NCI-H146 treated with DMSO at 0.1 percent for 48 hours (cell line): ENCODE measurements at regions not wholly inside any gene's neighbourhood (a gene's known extent, or its start where the extent isn't known, plus 50 kb on each side); places are given as distances from the start of the nearest gene placed in this dataset.

Source experiments
- DNase-seq: peaks from one replicate; lab custom pipeline; 2025; ENCODE audit not compliant: unreplicated experiment; lab: John Stamatoyannopoulos, UW

DNA sequence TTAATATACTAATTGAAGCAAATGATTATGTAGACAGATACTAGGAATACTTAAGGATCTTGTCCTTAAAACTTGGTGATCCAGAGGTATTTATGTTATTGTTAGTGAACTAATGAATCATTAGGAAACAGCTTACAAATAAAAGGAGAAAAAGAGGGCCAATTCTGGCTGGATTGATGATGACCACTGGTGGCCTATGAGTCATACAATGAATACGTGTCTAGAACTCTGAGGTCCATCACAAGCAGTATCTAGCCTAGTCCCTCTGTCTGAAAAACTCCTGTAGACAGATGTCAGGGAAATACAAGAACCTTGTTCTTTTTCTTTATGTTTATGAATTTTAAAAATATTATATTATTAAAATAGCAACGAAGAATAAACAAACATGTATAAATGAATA, 51.7 kb upstream of the RTL1 start:
- no peak for DNase-seq

GRCh38 chr14:100962494-100962893, 59.0 kb upstream of the RTL1 start:
- DNase-seq, result no peak

DNA sequence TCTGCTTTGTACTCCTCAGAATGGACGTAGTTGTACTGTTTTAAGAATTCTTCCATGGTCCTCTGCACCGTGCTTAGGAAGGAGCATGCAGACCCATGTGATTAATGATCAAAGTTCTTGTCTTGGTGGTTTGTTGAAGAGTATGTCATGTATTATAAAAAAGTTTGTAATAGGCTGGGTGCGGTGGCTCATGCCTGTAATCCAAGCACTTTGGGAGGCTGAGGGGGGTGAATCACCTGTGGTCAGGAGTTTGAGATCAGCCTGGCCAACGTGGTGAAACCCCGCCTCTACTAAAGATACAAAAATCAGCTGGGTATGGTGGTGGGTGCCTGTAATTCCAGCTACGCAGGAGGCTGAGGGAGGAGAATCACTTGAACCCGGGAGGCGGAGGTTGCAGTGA, 61.8 kb upstream of the RTL1 start:
- no peak for DNase-seq

DNA sequence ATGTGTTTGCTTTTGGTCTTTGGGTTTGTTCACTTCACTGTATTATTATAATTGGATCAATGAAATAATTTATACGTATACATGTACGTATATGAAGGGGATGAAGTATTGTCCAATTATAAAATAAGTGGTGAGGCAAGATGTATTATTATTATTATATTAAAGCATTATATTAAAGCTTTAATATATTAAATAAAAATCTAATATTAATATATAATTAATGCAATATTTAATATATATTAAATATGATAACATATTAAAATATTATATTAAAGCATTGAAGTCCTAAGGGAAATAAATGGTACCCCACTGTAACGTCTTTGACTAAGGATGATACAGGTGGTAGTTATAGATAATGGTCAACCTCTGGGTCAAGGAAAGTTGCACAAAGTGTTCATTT, 63.7 kb upstream of the RTL1 start:
- DNase-seq, result no peak

GRCh38 chr14:100967930-100968329, 64.4 kb upstream of the RTL1 start:
- no peak for DNase-seq

DNA sequence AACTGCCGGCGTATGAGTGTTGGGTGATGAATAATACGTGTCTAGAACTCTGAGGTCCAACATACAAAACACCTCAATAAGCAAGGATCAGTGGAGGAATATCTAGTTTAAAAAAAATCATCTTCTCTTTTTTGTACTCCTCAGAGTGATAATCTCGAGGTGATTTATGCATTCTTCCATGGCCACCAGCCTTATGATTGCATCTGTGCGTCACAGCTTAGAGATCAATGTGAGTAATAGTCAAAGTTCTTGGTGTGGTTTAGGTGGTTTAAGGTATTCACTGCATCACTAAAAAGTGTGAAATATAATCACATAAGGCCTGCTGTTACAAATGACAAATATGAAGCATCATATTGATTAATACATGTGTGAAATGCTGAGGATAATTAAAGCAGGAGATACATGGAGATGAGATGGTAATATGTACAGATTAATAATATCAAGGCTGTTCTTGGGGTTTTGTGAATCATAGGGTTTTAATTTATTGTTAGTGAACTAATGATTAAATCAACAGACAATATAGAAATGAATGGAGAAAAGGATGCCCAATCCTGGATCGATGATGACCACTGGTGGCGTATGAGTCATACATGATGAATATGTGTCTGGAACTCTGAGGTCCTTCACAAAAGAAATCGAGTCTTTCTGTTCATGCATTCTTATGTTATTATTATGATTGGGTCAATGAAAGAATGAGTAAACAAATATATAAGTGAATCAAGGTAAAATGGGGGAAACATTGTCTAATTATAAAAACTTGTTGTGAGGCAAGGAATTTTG, 68.8 kb upstream of the RTL1 start:
- DNase-seq, result no peak

- DNase-seq, result no peak
These were observed 72.1 kb upstream of the RTL1 start for GRCh38 chr14:100975671-100976070.

- DNase-seq, result no peak
These were observed 75.6 kb upstream of the RTL1 start for GRCh38 chr14:100979079-100979478.

DNA sequence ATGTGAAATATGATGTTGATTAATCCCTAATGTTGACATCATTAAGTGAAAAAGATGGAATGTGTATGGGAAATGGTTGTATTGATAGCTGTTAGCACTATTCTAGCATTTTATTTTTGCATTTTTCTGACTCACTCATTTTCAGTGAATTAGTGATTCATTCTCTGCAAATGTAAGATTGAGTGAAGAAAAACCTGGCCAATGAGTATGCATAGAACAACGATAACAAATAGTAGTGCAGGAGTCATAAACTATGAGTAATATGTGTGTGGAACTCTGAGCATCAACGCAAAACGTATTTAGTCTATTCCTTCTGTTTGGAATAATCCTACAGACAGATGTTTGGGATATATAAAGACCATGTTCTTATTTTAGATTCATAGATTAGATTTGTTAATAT, 76.3 kb upstream of the RTL1 start:
- DNase-seq, result no peak

GRCh38 chr14:100980823-100981222, 77.3 kb upstream of the RTL1 start:
- DNase-seq, result no peak

- no peak for DNase-seq
These were observed 78.3 kb upstream of the RTL1 start for GRCh38 chr14:100981809-100982208.

- no peak for DNase-seq
These were observed 78.8 kb upstream of the RTL1 start for GRCh38 chr14:100982353-100982752.

GRCh38 chr14:100982762-100983161, 79.2 kb upstream of the RTL1 start:
- no peak for DNase-seq

GRCh38 chr14:100983710-100984109, 80.2 kb upstream of the RTL1 start:
- no peak for DNase-seq

- DNase-seq, result no peak
These were observed 84.5 kb upstream of the RTL1 start for GRCh38 chr14:100988011-100988410.

- DNase-seq, result no peak
These were observed 84.9 kb upstream of the RTL1 start for GRCh38 chr14:100988411-100988900.

- no peak for DNase-seq
These were observed 85.4 kb upstream of the RTL1 start for GRCh38 chr14:100988956-100989355.

GRCh38 chr14:100989924-100990323, 86.4 kb upstream of the RTL1 start:
- no peak for DNase-seq

- DNase-seq, result no peak
These were observed 90.6 kb upstream of the RTL1 start for GRCh38 chr14:100994082-100994481.

- DNase-seq, result no peak
These were observed 91.3 kb upstream of the RTL1 start for GRCh38 chr14:100994756-100995330.

DNA sequence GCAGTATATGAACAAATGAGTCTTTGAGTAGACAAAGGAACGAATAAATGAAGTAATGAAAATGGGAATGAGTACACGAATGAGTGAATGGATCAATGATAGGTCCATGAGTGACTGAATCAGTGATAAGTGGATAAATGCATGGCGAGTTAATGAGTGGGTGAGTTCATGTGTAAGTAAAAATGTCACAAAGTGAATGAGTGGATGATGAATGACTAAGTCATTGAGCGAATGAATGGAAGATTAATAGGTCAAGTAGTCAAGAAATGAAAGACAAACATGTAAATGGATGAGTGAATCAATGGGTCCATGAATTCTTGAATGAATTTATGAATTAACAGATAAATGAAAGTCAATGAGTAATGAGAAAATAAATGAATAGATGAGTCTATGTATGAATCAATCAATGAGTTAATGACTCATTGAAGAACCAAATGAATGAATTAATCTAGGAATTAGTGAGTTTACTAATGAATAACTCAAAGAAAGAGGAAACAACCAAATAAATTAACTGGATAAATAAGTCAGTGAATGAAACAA, 97.3 kb upstream of the RTL1 start:
- DNase-seq, result no peak

- DNase-seq, result no peak
These were observed 98.0 kb upstream of the RTL1 start for GRCh38 chr14:101001311-101002069.
